BJ (cell line): ENCODE measurements at regions not wholly inside any gene's neighbourhood (a gene's known extent, or its start where the extent isn't known, plus 50 kb on each side); places are given as distances from the start of the nearest gene placed in this dataset.

Experiments used
- CTCF ChIA-PET: fragments of 350-600 bp; formaldehyde crosslinking; extraction: SDS; loops from one replicate; lab custom pipeline; 2021; ENCODE audit warnings: antibody characterized with exemption, inconsistent platforms; lab: Yijun Ruan, JAX
- POLR2A ChIA-PET: fragments of 300-600 bp; sonication (Branson Sonifier 250); formaldehyde crosslinking; extraction: SDS; loops from one replicate; lab custom pipeline; 2021; ENCODE audit warnings: antibody characterized with exemption; lab: Charles Lee
- DNase-seq: peaks from one replicate; pipeline ENCODE4 v3.0.0-alpha.2; 2011; ENCODE audit warnings: low read depth
- H3K27me3 ChIP-seq: 2 replicates; pipeline ENCODE4 v1.6.0; 2011; ENCODE audit warnings: low read length; ENCODE audit not compliant: control insufficient read depth, insufficient read depth
- H3K36me3 ChIP-seq: 2 replicates; pipeline ENCODE4 v1.5.1; 2011; ENCODE audit warnings: low read length; ENCODE audit not compliant: control insufficient read depth, insufficient read depth
- H3K4me3 ChIP-seq: 2 replicates; pipeline ENCODE4 v1.5.1; 2011; ENCODE audit warnings: low read depth, mild to moderate bottlenecking, control low read depth, low read length
- TF ChIP-seq, protein P1 (sequence below): IDR thresholded peaks from 2 replicates; pipeline ENCODE4 v1.5.1; 2011; ENCODE audit warnings: low read depth, mild to moderate bottlenecking, control low read depth, inconsistent platforms, low read length, moderate library complexity; ENCODE audit not compliant: insufficient read depth

GRCh38 chr18:34632321-34632720 is 77.8 kb upstream of the DTNA start:
- no peak for DNase-seq
- Histone ChIP-seq H3K27me3 (no peaks in the 10 kb centered on the region; the same call in 1 of the 2 replicates), H3K36me3 (no peaks in the 10 kb centered on the region), H3K4me3 (no peak overlapping the region)
- CTCF ChIA-PET, result interaction anchor here (1.2 to 1.3 kb wide), 2 partner anchors 12 to 26 kb away, joined by 4 to 6 read pairs; no protein-coding TSS in a partner anchor
- TF ChIP-seq, protein P1, sequence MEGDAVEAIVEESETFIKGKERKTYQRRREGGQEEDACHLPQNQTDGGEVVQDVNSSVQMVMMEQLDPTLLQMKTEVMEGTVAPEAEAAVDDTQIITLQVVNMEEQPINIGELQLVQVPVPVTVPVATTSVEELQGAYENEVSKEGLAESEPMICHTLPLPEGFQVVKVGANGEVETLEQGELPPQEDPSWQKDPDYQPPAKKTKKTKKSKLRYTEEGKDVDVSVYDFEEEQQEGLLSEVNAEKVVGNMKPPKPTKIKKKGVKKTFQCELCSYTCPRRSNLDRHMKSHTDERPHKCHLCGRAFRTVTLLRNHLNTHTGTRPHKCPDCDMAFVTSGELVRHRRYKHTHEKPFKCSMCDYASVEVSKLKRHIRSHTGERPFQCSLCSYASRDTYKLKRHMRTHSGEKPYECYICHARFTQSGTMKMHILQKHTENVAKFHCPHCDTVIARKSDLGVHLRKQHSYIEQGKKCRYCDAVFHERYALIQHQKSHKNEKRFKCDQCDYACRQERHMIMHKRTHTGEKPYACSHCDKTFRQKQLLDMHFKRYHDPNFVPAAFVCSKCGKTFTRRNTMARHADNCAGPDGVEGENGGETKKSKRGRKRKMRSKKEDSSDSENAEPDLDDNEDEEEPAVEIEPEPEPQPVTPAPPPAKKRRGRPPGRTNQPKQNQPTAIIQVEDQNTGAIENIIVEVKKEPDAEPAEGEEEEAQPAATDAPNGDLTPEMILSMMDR, result no peak
- POLR2A ChIA-PET, result no interaction called here

DNA sequence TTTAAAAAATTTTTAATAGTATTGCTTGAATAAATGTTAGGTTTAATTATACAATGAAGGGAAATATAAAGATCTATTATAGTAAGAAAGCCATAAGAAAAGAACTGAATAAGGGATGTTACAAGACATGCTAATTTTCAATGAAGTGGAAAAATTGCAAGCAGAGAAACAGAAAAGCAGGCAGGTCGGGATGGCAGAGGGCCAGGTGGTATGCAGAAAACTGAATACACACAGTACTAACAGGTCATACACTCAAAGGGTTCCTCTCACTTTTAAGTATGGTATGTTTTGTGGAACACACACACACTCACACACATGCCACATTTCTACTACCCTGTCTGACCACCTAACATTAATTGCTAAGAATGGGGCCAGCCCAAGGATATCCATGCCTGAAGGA is 76.7 kb upstream of the DTNA start:
- Histone ChIP-seq H3K4me3 (no peak overlapping the region), H3K27me3 (no peaks in the 10 kb centered on the region; the same call in 1 of the 2 replicates), H3K36me3 (no peaks in the 10 kb centered on the region)
- TF ChIP-seq, protein P1, result no peak
- ChIA-PET POLR2A (no interaction called here), CTCF (no interaction called here)
- DNase-seq, result no peak

DNA sequence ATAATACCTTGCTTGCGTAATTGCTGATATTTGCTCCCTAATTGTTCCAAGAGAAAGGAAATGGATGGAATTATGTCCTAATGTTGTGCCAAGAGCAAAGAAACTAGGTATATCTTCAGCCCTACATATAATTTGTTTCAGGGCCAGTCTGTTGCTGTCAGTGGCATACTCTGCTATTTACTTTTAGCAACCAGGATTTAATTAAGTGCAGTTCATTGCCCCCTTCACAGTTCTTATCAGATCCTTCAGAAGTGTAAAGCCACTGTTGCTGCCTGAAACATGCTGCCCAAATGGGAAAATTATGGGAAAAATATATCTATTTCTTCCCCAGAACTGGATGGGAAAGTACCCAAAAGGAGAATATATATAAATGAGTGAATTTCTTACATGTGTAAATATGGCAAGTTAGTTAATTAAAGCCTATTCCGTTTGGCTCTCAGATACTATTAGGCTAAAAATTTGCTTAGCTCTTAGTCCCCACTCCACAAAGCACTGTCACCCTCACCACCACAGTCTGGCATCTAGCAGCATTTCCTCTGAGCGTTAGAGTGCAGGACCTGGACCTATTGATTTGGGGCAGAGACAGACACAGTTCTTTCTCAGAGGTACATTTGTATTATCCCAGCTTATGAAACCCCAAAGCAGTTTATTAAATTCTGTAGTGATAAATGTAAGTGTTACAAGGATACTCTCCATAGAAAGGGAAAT is 72.8 kb upstream of the DTNA start:
- ChIA-PET POLR2A (no interaction called here), CTCF (interaction anchor here (1.0 kb wide), 1 partner anchor 24 kb away, joined by 3 read pairs; no protein-coding TSS in a partner anchor)
- Histone ChIP-seq H3K27me3 (no peaks in the 10 kb centered on the region), H3K4me3 (no peak overlapping the region), H3K36me3 (no peaks in the 10 kb centered on the region)
- TF ChIP-seq, protein P1, result no peak
- no peak for DNase-seq

DNA sequence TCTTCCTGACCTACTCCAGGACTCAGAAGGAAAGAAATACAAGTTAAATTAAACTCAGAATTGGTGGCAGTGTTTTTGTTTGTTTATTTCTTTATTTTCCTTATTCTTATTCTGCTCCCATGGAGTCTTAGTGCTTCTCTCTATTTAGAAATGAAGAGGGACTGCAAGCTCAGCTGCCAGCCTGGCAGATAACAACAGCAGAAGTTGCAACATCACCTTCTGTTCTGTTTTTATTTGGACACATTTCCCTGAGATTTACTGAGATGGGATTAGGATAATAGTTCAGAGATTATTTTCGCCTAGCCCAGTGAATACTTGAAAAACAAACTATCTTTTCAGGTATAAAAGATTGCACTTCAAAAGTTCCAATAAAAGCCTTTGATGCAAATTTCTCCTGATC is 70.4 kb upstream of the DTNA start:
- no peak for DNase-seq
- Histone ChIP-seq H3K27me3 (no peaks in the 10 kb centered on the region), H3K36me3 (no peaks in the 10 kb centered on the region), H3K4me3 (no peak overlapping the region)
- ChIA-PET POLR2A (no interaction called here), CTCF (interaction anchor here (0.6 to 1.6 kb wide), 4 partner anchors 11 to 148 kb away, joined by 3 to 5 read pairs (median 3); no protein-coding TSS in a partner anchor)
- TF ChIP-seq, protein P1, result no peak

GRCh38 chr18:34640276-34640675 is 69.8 kb upstream of the DTNA start:
- Histone ChIP-seq H3K27me3 (no peaks in the 10 kb centered on the region), H3K36me3 (no peaks in the 10 kb centered on the region), H3K4me3 (no peak overlapping the region)
- no peak for DNase-seq
- ChIA-PET POLR2A (no interaction called here), CTCF (interaction anchor here (1.2 to 1.6 kb wide), 2 partner anchors 10 to 21 kb away, joined by 3 to 5 read pairs; no protein-coding TSS in a partner anchor)
- TF ChIP-seq, protein P1, result no peak
